GM13976 (cell line): ENCODE measurements at regions not wholly inside any gene's neighbourhood (a gene's known extent, or its start where the extent isn't known, plus 50 kb on each side); places are given as distances from the start of the nearest gene placed in this dataset.

Experiments used
- DNase-seq: peaks from one replicate; pipeline ENCODE4 v3.0.0; 2012; ENCODE audit warnings: low spot score
- CTCF ChIP-seq: IDR thresholded peaks from 2 replicates; pipeline ENCODE4 v1.5.1; 2012; ENCODE audit warnings: borderline replicate concordance, mild to moderate bottlenecking; ENCODE audit not compliant: insufficient read depth; ENCODE audit errors: extremely low read depth, missing control alignments, control extremely low read depth
- in situ Hi-C: fragments of 300-500 bp; cut with MboI; formaldehyde crosslinking; loops from one replicate; pipeline ENCODE4 v1.12.0; 2022; ENCODE audit warnings: low sequenced_read_pairs, mixed read lengths, inconsistent platforms; ENCODE audit not compliant: unreplicated experiment

GRCh38 chr10:6365384-6365783 is 162.7 kb downstream of the PFKFB3 start:
- in situ Hi-C loops: no loop called here
- no peak for DNase-seq
- no peak for TF ChIP-seq CTCF
